Keratinocyte (primary cell): ENCODE measurements at regions not wholly inside any gene's neighbourhood (a gene's known extent, or its start where the extent isn't known, plus 50 kb on each side); places are given as distances from the start of the nearest gene placed in this dataset.

Experiments
- DNase-seq: peaks from one replicate; pipeline ENCODE4 v3.0.0-alpha.2; 2011; ENCODE audit warnings: low read depth, missing footprints, low spot score
- FAIRE-seq: peaks from 2 replicates; lab custom pipeline; 2011; peaks lifted over from hg19 to GRCh38; lab: Jason Lieb, UNC
- H2AFZ ChIP-seq: 2 replicates; pipeline ENCODE4 v1.6.0; 2012; ENCODE audit warnings: low read length, control low read depth, inconsistent platforms; ENCODE audit not compliant: control insufficient read depth
- H3K27ac ChIP-seq: 2 replicates; pipeline ENCODE4 v1.5.1; 2011; ENCODE audit warnings: low read length; ENCODE audit not compliant: control insufficient read depth, insufficient read depth
- H3K27me3 ChIP-seq: 3 replicates; pipeline ENCODE4 v1.6.0; 2011; ENCODE audit warnings: low read length; ENCODE audit not compliant: control insufficient read depth, insufficient read depth; ENCODE audit errors: extremely low read depth
- H3K36me3 ChIP-seq, 2 experiments: 2 replicates in 1 of 2; 3 replicates in 1 of 2; pipeline ENCODE4 v1.5.1; 2011; ENCODE audit warnings: low read length in 2 of 2, mild to moderate bottlenecking in 1 of 2; ENCODE audit not compliant: control insufficient read depth in 2 of 2, insufficient read depth in 2 of 2; ENCODE audit errors: extremely low read depth in 1 of 2
- H3K4me1 ChIP-seq: 3 replicates; pipeline ENCODE4 v1.5.1; 2011; ENCODE audit warnings: low read length; ENCODE audit not compliant: control insufficient read depth, insufficient read depth; ENCODE audit errors: extremely low read depth
- H3K4me2 ChIP-seq: 3 replicates; pipeline ENCODE4 v1.6.0; 2011; ENCODE audit warnings: low read depth, low read length; ENCODE audit not compliant: control insufficient read depth, insufficient read depth; ENCODE audit errors: extremely low read depth
- H3K4me3 ChIP-seq, 3 experiments: fragments of 200-600 bp in 1 of 3; sonication (generic) in 1 of 3; 2 replicates in 2 of 3; 3 replicates in 1 of 3; pipeline ENCODE4 v1.5.1; 2011 to 2016; ENCODE audit warnings: low read length in 3 of 3, mild to moderate bottlenecking in 3 of 3, control low read depth in 2 of 3, inconsistent platforms in 1 of 3, low read depth in 1 of 3, mixed read lengths in 1 of 3, mixed run types in 1 of 3, moderate library complexity in 1 of 3; ENCODE audit not compliant: control insufficient read depth in 2 of 3, insufficient read depth in 2 of 3; ENCODE audit errors: extremely low read depth in 1 of 3
- H3K79me2 ChIP-seq: 2 replicates; pipeline ENCODE4 v1.6.0; 2012; ENCODE audit warnings: low read length; ENCODE audit not compliant: control insufficient read depth, insufficient read depth
- H3K9ac ChIP-seq: 3 replicates; pipeline ENCODE4 v1.6.0; 2011; ENCODE audit warnings: low read length; ENCODE audit not compliant: control insufficient read depth, insufficient read depth; ENCODE audit errors: extremely low read depth
- H3K9me1 ChIP-seq: 3 replicates; pipeline ENCODE4 v1.6.0; 2011; ENCODE audit warnings: low read length; ENCODE audit not compliant: control insufficient read depth, insufficient read depth; ENCODE audit errors: extremely low read depth
- H3K9me3 ChIP-seq: 2 replicates; pipeline ENCODE4 v1.5.1; 2012; ENCODE audit warnings: low read depth, low read length; ENCODE audit not compliant: control insufficient read depth
- H4K20me1 ChIP-seq: 3 replicates; pipeline ENCODE4 v1.6.0; 2011; ENCODE audit warnings: low read length; ENCODE audit not compliant: control insufficient read depth, insufficient read depth; ENCODE audit errors: extremely low read depth
- EZH2 ChIP-seq: IDR thresholded peaks from one replicate; pipeline ENCODE4 v1.6.1; 2012; ENCODE audit warnings: inconsistent platforms, mild to moderate bottlenecking, low read length, moderate library complexity
- dilution Hi-C: fragments of 300-500 bp; cut with MboI; formaldehyde crosslinking; loops from one replicate; pipeline ENCODE4 v1.7.0; 2020; ENCODE audit warnings: low sequenced_read_pairs; ENCODE audit not compliant: extremely low pct_ligation_motif_present
- TF ChIP-seq, protein P1 (sequence below), 3 experiments: IDR thresholded peaks in 1 of 3; conservative IDR thresholded peaks in 1 of 3; optimal IDR thresholded peaks in 1 of 3; 2 replicates in 2 of 3; 3 replicates in 1 of 3; pipeline versions ENCODE3 to v1.5.1; 2011; ENCODE audit warnings: low read length in 3 of 3, mild to moderate bottlenecking in 3 of 3, moderate library complexity in 2 of 3, control low read depth in 1 of 3, inconsistent platforms in 1 of 3; ENCODE audit not compliant: insufficient read depth in 2 of 3; ENCODE audit errors: extremely low read depth in 1 of 3

DNA sequence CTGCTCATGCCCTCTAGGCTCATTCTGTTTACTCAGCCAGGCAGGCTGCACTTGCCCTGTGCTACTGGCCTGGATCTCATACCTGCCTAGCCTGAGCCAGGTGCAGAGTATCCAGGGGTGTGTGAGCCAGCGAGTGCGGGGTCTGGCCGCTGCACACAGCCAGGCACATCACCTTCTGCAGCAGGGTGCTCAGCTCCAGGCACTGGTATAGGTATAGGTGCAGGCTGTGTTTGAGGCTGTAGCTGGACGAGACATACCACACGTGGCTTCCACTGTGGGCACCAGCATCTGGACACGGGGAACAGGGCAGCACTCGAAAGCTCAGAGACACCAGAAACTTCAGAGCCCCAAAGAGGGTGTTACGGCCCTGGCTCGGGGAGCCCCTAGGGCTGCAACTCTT, 424.2 kb downstream of the RERGL start:
- Histone ChIP-seq H3K79me2 (no peaks in the 10 kb centered on the region), H2AFZ (no peak overlapping the region), H3K4me2 (no peak overlapping the region), H3K36me3 (no peaks in the 10 kb centered on the region), H3K9ac (no peak overlapping the region), H3K27ac (no peak overlapping the region), H4K20me1 (no peaks in the 10 kb centered on the region), H3K27me3 (no peaks in the 10 kb centered on the region), H3K4me1 (no peaks in the 10 kb centered on the region), H3K9me3 (peaks cover 4% of the 10 kb centered on the region), H3K4me3 (no peak overlapping the region), H3K9me1 (no peaks in the 10 kb centered on the region)
- DNase-seq (no peak), FAIRE-seq (no peak)
- dilution Hi-C loops, result no loop called here
- TF ChIP-seq, protein P1, sequence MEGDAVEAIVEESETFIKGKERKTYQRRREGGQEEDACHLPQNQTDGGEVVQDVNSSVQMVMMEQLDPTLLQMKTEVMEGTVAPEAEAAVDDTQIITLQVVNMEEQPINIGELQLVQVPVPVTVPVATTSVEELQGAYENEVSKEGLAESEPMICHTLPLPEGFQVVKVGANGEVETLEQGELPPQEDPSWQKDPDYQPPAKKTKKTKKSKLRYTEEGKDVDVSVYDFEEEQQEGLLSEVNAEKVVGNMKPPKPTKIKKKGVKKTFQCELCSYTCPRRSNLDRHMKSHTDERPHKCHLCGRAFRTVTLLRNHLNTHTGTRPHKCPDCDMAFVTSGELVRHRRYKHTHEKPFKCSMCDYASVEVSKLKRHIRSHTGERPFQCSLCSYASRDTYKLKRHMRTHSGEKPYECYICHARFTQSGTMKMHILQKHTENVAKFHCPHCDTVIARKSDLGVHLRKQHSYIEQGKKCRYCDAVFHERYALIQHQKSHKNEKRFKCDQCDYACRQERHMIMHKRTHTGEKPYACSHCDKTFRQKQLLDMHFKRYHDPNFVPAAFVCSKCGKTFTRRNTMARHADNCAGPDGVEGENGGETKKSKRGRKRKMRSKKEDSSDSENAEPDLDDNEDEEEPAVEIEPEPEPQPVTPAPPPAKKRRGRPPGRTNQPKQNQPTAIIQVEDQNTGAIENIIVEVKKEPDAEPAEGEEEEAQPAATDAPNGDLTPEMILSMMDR (optimal IDR thresholded peaks at IDR 0.05 in 1 of 3, IDR thresholded peaks at IDR 0.05 in 1 of 3, conservative IDR thresholded peaks at IDR 0.05 in 1 of 3; ENCODE audit: extremely low read depth in 1 of 3, insufficient read depth in 2 of 3, low read length in 3 of 3), result no peak
- no peak for TF ChIP-seq EZH2

DNA sequence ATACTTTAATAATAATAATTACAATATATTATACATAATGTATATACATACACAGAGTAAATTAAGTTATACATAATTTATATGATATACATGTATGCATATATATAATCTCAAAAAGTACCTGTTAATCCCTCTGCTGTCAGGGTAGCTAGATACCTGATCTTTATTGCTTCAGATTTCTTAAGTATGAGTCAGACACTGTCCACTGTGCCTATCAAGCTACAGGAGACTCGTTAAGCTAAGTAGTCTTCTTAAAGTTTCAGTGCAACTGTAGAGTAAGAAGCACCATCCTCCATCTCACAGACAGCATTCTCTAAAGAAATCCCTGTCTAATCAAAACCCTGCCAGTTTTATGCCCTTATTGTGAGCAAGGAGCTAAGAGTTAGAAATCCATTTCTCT, 428.7 kb downstream of the RERGL start:
- Histone ChIP-seq H3K27me3 (no peaks in the 10 kb centered on the region), H3K9me3 (peaks cover 4% of the 10 kb centered on the region), H3K4me3 (no peak overlapping the region), H3K27ac (no peak overlapping the region), H3K36me3 (no peaks in the 10 kb centered on the region), H3K9me1 (no peaks in the 10 kb centered on the region), H3K9ac (no peak overlapping the region), H2AFZ (no peak overlapping the region), H4K20me1 (no peaks in the 10 kb centered on the region), H3K79me2 (no peaks in the 10 kb centered on the region), H3K4me1 (no peaks in the 10 kb centered on the region), H3K4me2 (no peak overlapping the region)
- dilution Hi-C loops, result no loop called here
- no peak for FAIRE-seq
- no peak for TF ChIP-seq EZH2
- TF ChIP-seq, protein P1 (optimal IDR thresholded peaks at IDR 0.05 in 1 of 3, IDR thresholded peaks at IDR 0.05 in 1 of 3, conservative IDR thresholded peaks at IDR 0.05 in 1 of 3; ENCODE audit: extremely low read depth in 1 of 3, insufficient read depth in 2 of 3, low read length in 3 of 3), result no peak
- no peak for DNase-seq
